Thoracic aorta (tissue), 2 donors: ENCODE measurements at regions not wholly inside any gene's neighbourhood (a gene's known extent, or its start where the extent isn't known, plus 50 kb on each side); places are given as distances from the start of the nearest gene placed in this dataset.

Experiments
- ATAC-seq: fragments of 150-250 bp; one replicate; pipeline ENCODE4 v1.8.0; 2017; ENCODE audit warnings: low read depth; ENCODE audit not compliant: insufficient number of reproducible peaks, low FRiP score
- DNase-seq: peaks from one replicate; pipeline ENCODE4 v3.0.0-alpha.2; 2020; ENCODE audit warnings: low spot score
- H3K27ac ChIP-seq, 2 donors: fragments of 200-600 bp; sonication (generic); 1 replicate in 1 of 2; 2 replicates in 1 of 2; pipeline ENCODE4 v1.5.1; 2016; ENCODE audit warnings: mild to moderate bottlenecking in 2 of 2, moderate library complexity in 2 of 2
- H3K27me3 ChIP-seq: fragments of 200-600 bp; sonication (generic); replicated peaks from 2 replicates; pipeline ENCODE4 v1.6.0; 2016; ENCODE audit warnings: mild to moderate bottlenecking; ENCODE audit not compliant: insufficient read depth
- H3K36me3 ChIP-seq: fragments of 200-600 bp; sonication (generic); one replicate; pipeline ENCODE4 v1.5.1; 2016
- H3K4me1 ChIP-seq, 2 donors: fragments of 200-600 bp; sonication (generic); 1 replicate in 1 of 2; 2 replicates in 1 of 2; pipeline versions ENCODE4 v1.5.1 to v1.6.0; 2016; ENCODE audit warnings: low read depth in 2 of 2, mild to moderate bottlenecking in 1 of 2; ENCODE audit not compliant: control insufficient read depth in 1 of 2
- H3K4me3 ChIP-seq: fragments of 200-600 bp; sonication (generic); 2 replicates; pipeline ENCODE4 v1.5.1; 2016; ENCODE audit warnings: mild to moderate bottlenecking
- H3K9me3 ChIP-seq: fragments of 200-600 bp; sonication (generic); 2 replicates; pipeline ENCODE4 v1.5.1; 2016
- CTCF ChIP-seq: fragments of 200-600 bp; sonication (generic); IDR thresholded peaks from one replicate; pipeline ENCODE4 v1.5.1; 2019; ENCODE audit warnings: antibody characterized with exemption

DNA sequence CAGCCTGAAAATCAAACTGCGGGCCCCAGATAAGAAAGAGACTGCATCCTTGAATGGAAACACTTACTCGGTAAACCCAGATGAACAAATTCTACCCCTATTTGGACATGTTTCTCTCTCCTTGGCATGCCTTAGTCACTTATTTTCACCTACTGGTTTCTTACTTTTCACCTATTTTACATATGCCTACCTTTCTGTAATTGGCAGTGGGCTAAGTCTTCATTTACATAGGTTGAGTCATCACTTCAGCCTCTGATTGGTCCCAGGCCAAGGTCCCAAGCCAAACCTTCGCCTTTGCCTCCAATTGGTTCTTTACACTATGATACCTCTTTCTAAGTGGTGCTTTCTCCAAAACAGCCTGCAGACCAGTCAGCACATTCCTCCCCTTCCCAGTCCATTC lies 111.3 kb downstream of the DYRK2 start:
- Histone ChIP-seq H3K9me3 (no peaks in the 10 kb centered on the region), H3K27me3 (no peaks in the 10 kb centered on the region), H3K4me3 (no peak overlapping the region), H3K36me3 (no peaks in the 10 kb centered on the region), H3K27ac (no peak overlapping the region), H3K4me1 (peaks cover 0 to 6% of the 10 kb centered on the region in 2 donors)
- DNase-seq (no peak), ATAC-seq (no peak)
- no peak for TF ChIP-seq CTCF

GRCh38 chr12:67760586-67761275 lies 112.2 kb downstream of the DYRK2 start:
- Histone ChIP-seq H3K4me1 (no peaks in the 10 kb centered on the region), H3K4me3 (no peak overlapping the region), H3K27ac (no peak overlapping the region), H3K27me3 (no peaks in the 10 kb centered on the region), H3K9me3 (no peaks in the 10 kb centered on the region), H3K36me3 (no peaks in the 10 kb centered on the region)
- ATAC-seq = no peak
- DNase-seq = no peak
- no peak for TF ChIP-seq CTCF

GRCh38 chr12:67761566-67761965 lies 113.0 kb downstream of the DYRK2 start:
- H3K36me3 ChIP-seq = no peaks in the 10 kb centered on the region
- no peaks in the 10 kb centered on the region for H3K9me3 ChIP-seq
- no peak overlapping the region for H3K27ac ChIP-seq
- ATAC-seq (no peak), DNase-seq (no peak)
- TF ChIP-seq CTCF = no peak
- H3K4me1 ChIP-seq = no peaks in the 10 kb centered on the region
- no peaks in the 10 kb centered on the region for H3K27me3 ChIP-seq
- no peak overlapping the region for H3K4me3 ChIP-seq

DNA sequence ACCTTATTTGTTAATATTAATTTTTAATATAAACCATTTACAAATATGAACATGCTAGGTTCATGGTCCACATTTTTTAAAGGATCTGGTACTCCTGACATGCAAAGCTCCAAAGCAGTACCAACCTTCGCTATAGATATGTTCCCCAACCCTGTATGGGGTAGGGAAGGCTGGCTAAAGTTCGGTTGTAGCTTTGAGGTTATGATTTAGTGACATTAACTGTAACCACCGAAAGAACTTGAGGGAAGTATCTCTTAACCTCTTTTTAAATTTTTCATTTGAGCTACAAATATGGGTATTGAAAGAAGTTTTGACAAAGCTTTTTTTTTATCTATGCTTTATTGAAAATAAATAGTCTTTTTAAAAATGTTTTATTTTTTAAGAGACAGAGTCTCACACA lies 115.5 kb downstream of the DYRK2 start:
- no peak for TF ChIP-seq CTCF
- no peak overlapping the region for H3K27ac ChIP-seq
- H3K4me3 ChIP-seq = no peak overlapping the region
- H3K4me1 ChIP-seq = no peaks in the 10 kb centered on the region
- H3K36me3 ChIP-seq = no peaks in the 10 kb centered on the region
- ATAC-seq (no peak), DNase-seq (no peak)
- no peaks in the 10 kb centered on the region for H3K9me3 ChIP-seq
- no peaks in the 10 kb centered on the region for H3K27me3 ChIP-seq

GRCh38 chr12:67764946-67765619 lies 116.5 kb downstream of the DYRK2 start:
- DNase-seq = no peak

More at GRCh38 chr12:67764946-67765619, 116.5 kb downstream of the DYRK2 start:
- H3K36me3 ChIP-seq = no peaks in the 10 kb centered on the region
- no peaks in the 10 kb centered on the region for H3K4me1 ChIP-seq
- TF ChIP-seq CTCF = no peak
- no peak overlapping the region for H3K4me3 ChIP-seq
- no peaks in the 10 kb centered on the region for H3K27me3 ChIP-seq
- no peak overlapping the region for H3K27ac ChIP-seq
- H3K9me3 ChIP-seq = no peaks in the 10 kb centered on the region
- no peak for ATAC-seq
